Activated CD8-positive, alpha-beta T cell treated with anti-CD3 and anti-CD28 coated beads for 36 hours (primary cell): ENCODE measurements at regions not wholly inside any gene's neighbourhood (a gene's known extent, or its start where the extent isn't known, plus 50 kb on each side); places are given as distances from the start of the nearest gene placed in this dataset.
A peak's percentile ranks its signal among the peaks of the same experiment; 100 is the strongest.
"Not testable (repeated sequence)": the region's sequence is repeated elsewhere in the genome, so short reads cannot be mapped to it uniquely, and the experiment has no call there.

Source experiments
- ATAC-seq: fragments of 200-7000 bp; cut with Tn5 transposase; one replicate; pipeline ENCODE4 v1.10.0; 2021; ENCODE audit warnings: mild to moderate bottlenecking, moderate library complexity
- CTCF ChIA-PET: fragments of 350-600 bp; sonication (Branson Sonifier 250); formaldehyde crosslinking; loops from one replicate; lab custom pipeline; 2021; ENCODE audit warnings: antibody characterized with exemption; lab: Charles Lee
- POLR2A ChIA-PET: fragments of 350-600 bp; sonication (Branson Sonifier 250); formaldehyde crosslinking; loops from one replicate; lab custom pipeline; 2021; ENCODE audit warnings: antibody characterized with exemption; lab: Charles Lee
- DNase-seq: peaks from one replicate; pipeline ENCODE4 v3.0.0-alpha.2; 2020
- H3K27ac Mint-ChIP-seq: one replicate; pipeline ENCODE4 v1.8.0; 2021; ENCODE audit warnings: mild to moderate bottlenecking, mixed read lengths
- H3K27me3 Mint-ChIP-seq: one replicate; pipeline ENCODE4 v1.8.0; 2021; ENCODE audit warnings: mixed read lengths
- H3K36me3 Mint-ChIP-seq: one replicate; pipeline ENCODE4 v1.8.0; 2021; ENCODE audit warnings: low read depth, mixed read lengths
- H3K4me1 Mint-ChIP-seq: one replicate; pipeline ENCODE4 v1.8.0; 2021; ENCODE audit warnings: low read depth, mixed read lengths
- H3K4me3 Mint-ChIP-seq: one replicate; pipeline ENCODE4 v1.8.0; 2021; ENCODE audit warnings: mild to moderate bottlenecking, moderate library complexity, mixed read lengths
- H3K9me3 Mint-ChIP-seq: one replicate; pipeline ENCODE4 v1.8.0; 2021; ENCODE audit warnings: mixed read lengths
- CTCF ChIP-seq: fragments of 200-600 bp; IDR thresholded peaks from one replicate; pipeline ENCODE4 v1.8.0; 2022; ENCODE audit warnings: antibody characterized with exemption, mild to moderate bottlenecking
- intact Hi-C: fragments of 100-400 bp; cut with micrococcal nuclease; formaldehyde crosslinking; loops from one replicate; pipeline ENCODE4 v1.10.0; 2022

- ChIA-PET POLR2A (interaction anchor here (1.0 to 6.8 kb wide), 6 partner anchors 9 to 37 kb away, joined by 3 to 55 read pairs (median 10); no protein-coding TSS in a partner anchor), CTCF (interaction anchor here (0.9 to 5.4 kb wide), 7 partner anchors 9 to 78 kb away, joined by 3 to 23 read pairs (median 4); partner anchors contain the start of gene RUNX3)
- ATAC-seq (no peak), DNase-seq (no peak)
- intact Hi-C loops: loop anchor here (10.0 kb wide), 1 partner anchor 557 kb away; no protein-coding TSS in a partner anchor
- peaks cover 6% of the 10 kb centered on the region for H3K36me3 Mint-ChIP-seq
- peaks cover 4% of the 10 kb centered on the region for H3K9me3 Mint-ChIP-seq
- H3K27ac Mint-ChIP-seq: peak overlapping the region; percentile 40
- no peaks in the 10 kb centered on the region for H3K27me3 Mint-ChIP-seq
- TF ChIP-seq CTCF: no peak
- no peak overlapping the region for H3K4me3 Mint-ChIP-seq
- H3K4me1 Mint-ChIP-seq: peaks cover 92% of the 10 kb centered on the region
Observed at GRCh38 chr1:25008192-25008485, 78.1 kb upstream of the RUNX3 start.

GRCh38 chr1:25007390-25008191, 77.5 kb upstream of the RUNX3 start:
- intact Hi-C loops: loop anchor here (10.0 kb wide), 1 partner anchor 557 kb away; no protein-coding TSS in a partner anchor
- H3K4me3 Mint-ChIP-seq, DNase-seq, H3K36me3 Mint-ChIP-seq, ATAC-seq, H3K9me3 Mint-ChIP-seq, H3K27me3 Mint-ChIP-seq: not testable (repeated sequence)
- CTCF ChIA-PET: interaction anchor here (0.9 to 1.9 kb wide), 7 partner anchors 8 to 43 kb away, joined by 3 to 6 read pairs (median 3); no protein-coding TSS in a partner anchor
- POLR2A ChIA-PET: interaction anchor here (0.8 to 6.8 kb wide), 11 partner anchors 8 to 41 kb away, joined by 3 to 55 read pairs (median 4); no protein-coding TSS in a partner anchor
- Mint-ChIP-seq H3K4me1 (peaks cover 93% of the 10 kb centered on the region), H3K27ac (peak overlapping the region; percentile 74)

GRCh38 chr1:25006770-25007169, 76.7 kb upstream of the RUNX3 start:
- H3K4me3 Mint-ChIP-seq: no peak overlapping the region
- H3K27me3 Mint-ChIP-seq: no peaks in the 10 kb centered on the region
- ChIA-PET POLR2A (interaction anchor here (0.8 to 6.8 kb wide), 8 partner anchors 8 to 40 kb away, joined by 3 to 55 read pairs (median 4); no protein-coding TSS in a partner anchor), CTCF (interaction anchor here (1.0 to 1.3 kb wide), 5 partner anchors 10 to 42 kb away, joined by 3 to 4 read pairs (median 3); no protein-coding TSS in a partner anchor)
- peaks cover 4% of the 10 kb centered on the region for H3K9me3 Mint-ChIP-seq
- H3K4me1 Mint-ChIP-seq: peaks cover 86% of the 10 kb centered on the region
- peaks cover 6% of the 10 kb centered on the region for H3K36me3 Mint-ChIP-seq
- intact Hi-C loops: loop anchor here (10.0 kb wide), 1 partner anchor 558 kb away; no protein-coding TSS in a partner anchor
- H3K27ac Mint-ChIP-seq: peak overlapping the region; percentile 74
- no peak for TF ChIP-seq CTCF
- ATAC-seq (no peak), DNase-seq (no peak)

GRCh38 chr1:25004355-25004754, 74.3 kb upstream of the RUNX3 start:
- ChIA-PET CTCF (interaction anchor here (1.3 to 3.5 kb wide), 5 partner anchors 9 to 97 kb away, joined by 4 to 19 read pairs (median 7); no protein-coding TSS in a partner anchor), POLR2A (interaction anchor here (0.6 to 2.0 kb wide), 10 partner anchors 10 to 80 kb away, joined by 3 to 9 read pairs (median 4); no protein-coding TSS in a partner anchor)
- Mint-ChIP-seq H3K4me3 (peak overlapping the region; percentile 63), H3K27me3 (no peaks in the 10 kb centered on the region), H3K27ac (peak overlapping the region; percentile 93), H3K9me3 (peaks cover 3% of the 10 kb centered on the region), H3K4me1 (peaks cover 86% of the 10 kb centered on the region), H3K36me3 (peaks cover 19% of the 10 kb centered on the region)
- no peak for TF ChIP-seq CTCF
- ATAC-seq (peak; percentile 12), DNase-seq (peak; percentile 65)
- intact Hi-C loops: loop anchor here (10.0 kb wide), 1 partner anchor 560 kb away; no protein-coding TSS in a partner anchor

GRCh38 chr1:25003457-25004190, 73.5 kb upstream of the RUNX3 start:
- ATAC-seq: peak; percentile 72
- peaks cover 3% of the 10 kb centered on the region for H3K9me3 Mint-ChIP-seq
- peak overlapping the region; percentile 93 for H3K27ac Mint-ChIP-seq
- ChIA-PET CTCF (interaction anchor here (0.6 to 3.5 kb wide), 7 partner anchors 13 to 98 kb away, joined by 3 to 19 read pairs (median 4); no protein-coding TSS in a partner anchor), POLR2A (interaction anchor here (0.5 to 2.0 kb wide), 12 partner anchors 8 to 1324 kb away, joined by 3 to 9 read pairs (median 4); no protein-coding TSS in a partner anchor)
- H3K27me3 Mint-ChIP-seq: no peaks in the 10 kb centered on the region
- no peak for TF ChIP-seq CTCF
- intact Hi-C loops: loop anchor here (10.0 kb wide), 1 partner anchor 561 kb away; no protein-coding TSS in a partner anchor
- H3K4me3 Mint-ChIP-seq: peak overlapping the region; percentile 63
- peaks cover 21% of the 10 kb centered on the region for H3K36me3 Mint-ChIP-seq
- peak; percentile 87 for DNase-seq
- H3K4me1 Mint-ChIP-seq: peaks cover 87% of the 10 kb centered on the region
